HepG2 (cell line): ENCODE measurements at regions not wholly inside any gene's neighbourhood (a gene's known extent, or its start where the extent isn't known, plus 50 kb on each side); places are given as distances from the start of the nearest gene placed in this dataset.

Experiments used
- ATAC-seq: fragments of 200-7000 bp; cut with Tn5 transposase; 3 replicates; pipeline ENCODE4 v1.9.1; 2020; ENCODE audit warnings: mild to moderate bottlenecking, moderate library complexity
- BruUV-seq: library from RNA; stranded (reverse); fragments of 400-500 nt; replicated peaks from 2 replicates; lab custom pipeline; 2021; lab: Mats Ljungman, UMichigan
- CTCF ChIA-PET: fragments of 300-600 bp; formaldehyde crosslinking; extraction: SDS; loops from one replicate; lab custom pipeline; 2021; ENCODE audit warnings: low total read pairs, inconsistent platforms, low intra/inter-chr PET ratio; lab: Yijun Ruan, JAX
- POLR2A ChIA-PET: fragments of 350-600 bp; sonication (Branson Sonifier 250); formaldehyde crosslinking; loops from one replicate; lab custom pipeline; 2020; ENCODE audit warnings: antibody characterized with exemption, inconsistent platforms; lab: Yijun Ruan, JAX
- DNase-seq: peaks from one replicate; pipeline ENCODE4 v3.0.0-alpha.2; 2015; ENCODE audit warnings: low spot score
- FAIRE-seq: peaks from 3 replicates; lab custom pipeline; 2011; peaks lifted over from hg19 to GRCh38; lab: Jason Lieb, UNC
- H2AFZ ChIP-seq: one replicate; pipeline ENCODE4 v1.6.1; 2011; ENCODE audit warnings: low read length, inconsistent platforms
- H3K27ac ChIP-seq: fragments of 300-600 bp; 3 replicates; pipeline ENCODE4 v1.8.0; 2011; ENCODE audit warnings: mixed run types, mild to moderate bottlenecking, mixed read lengths, low read length, inconsistent platforms; ENCODE audit not compliant: insufficient read depth; ENCODE audit errors: extremely low read length
- H3K27me3 ChIP-seq, 2 experiments: fragments of 200-600 bp in 1 of 2; 2 replicates in 1 of 2; 3 replicates in 1 of 2; pipeline versions ENCODE4 v1.6.0 to v1.8.0; 2011; ENCODE audit warnings: low read length in 2 of 2, mild to moderate bottlenecking in 2 of 2, moderate library complexity in 2 of 2, inconsistent platforms in 1 of 2; ENCODE audit not compliant: insufficient read depth in 2 of 2, control insufficient read depth in 1 of 2
- H3K36me3 ChIP-seq, 2 experiments: fragments of 200-600 bp in 1 of 2; replicated peaks in 1 of 2; 2 replicates in 1 of 2; 3 replicates in 1 of 2; pipeline versions ENCODE4 v1.5.1 to v1.8.0; 2011; ENCODE audit warnings: low read length in 2 of 2, inconsistent platforms in 1 of 2; ENCODE audit not compliant: insufficient read depth in 2 of 2, control insufficient read depth in 1 of 2
- H3K4me1 ChIP-seq: 2 replicates; pipeline ENCODE4 v1.5.1; 2012; ENCODE audit warnings: low read length, inconsistent platforms; ENCODE audit not compliant: insufficient read depth
- H3K4me2 ChIP-seq: 2 replicates; pipeline ENCODE4 v1.6.0; 2011; ENCODE audit warnings: low read depth, low read length, inconsistent platforms
- H3K4me3 ChIP-seq, 3 experiments: fragments of 200-600 bp in 1 of 3; sonication (generic), shearing (Covaris generic) in 1 of 3; replicated peaks in 1 of 3; 2 replicates each; pipeline ENCODE4 v1.5.1; 2011 to 2016; ENCODE audit warnings: low read length in 3 of 3, inconsistent platforms in 2 of 3, low read depth in 2 of 3, mild to moderate bottlenecking in 2 of 3, control low read depth in 1 of 3, mixed read lengths in 1 of 3; ENCODE audit not compliant: insufficient read depth in 1 of 3
- H3K79me2 ChIP-seq: one replicate; pipeline ENCODE4 v1.6.1; 2011; ENCODE audit warnings: low read length, inconsistent platforms; ENCODE audit not compliant: insufficient read depth
- H3K9ac ChIP-seq: 2 replicates; pipeline ENCODE4 v1.6.0; 2011; ENCODE audit warnings: mild to moderate bottlenecking, low read depth, low read length, inconsistent platforms; ENCODE audit not compliant: insufficient read depth
- H3K9me3 ChIP-seq: 2 replicates; pipeline ENCODE4 v1.5.1; 2012; ENCODE audit warnings: mild to moderate bottlenecking, low read length
- H4K20me1 ChIP-seq: 2 replicates; pipeline ENCODE4 v1.6.0; 2011; ENCODE audit warnings: inconsistent platforms, mild to moderate bottlenecking, low read length, moderate library complexity; ENCODE audit not compliant: insufficient read depth
- GZF1 ChIP-seq: sonication (generic); formaldehyde crosslinking; IDR thresholded peaks from 2 replicates; pipeline ENCODE4 v1.5.1; 2020; ENCODE audit warnings: mild to moderate bottlenecking, missing genetic modification reagents
- HNF4A ChIP-seq: sonication (generic); formaldehyde crosslinking; IDR thresholded peaks from 2 replicates; pipeline ENCODE4 v1.4.0; 2020; ENCODE audit warnings: missing genetic modification reagents
- ZNF33A ChIP-seq: sonication (generic); formaldehyde crosslinking; IDR thresholded peaks from 2 replicates; pipeline ENCODE4 v1.5.1; 2020; ENCODE audit warnings: missing genetic modification reagents, mild to moderate bottlenecking, moderate library complexity, borderline replicate concordance
- ZNF782 ChIP-seq: sonication (generic); formaldehyde crosslinking; IDR thresholded peaks from 2 replicates; pipeline ENCODE4 v1.4.0; 2020; ENCODE audit warnings: missing genetic modification reagents, mild to moderate bottlenecking, borderline replicate concordance
- WGBS: methylation state at CpG from one replicate; pipeline ENCODE4 v1.1.6; 2017; ENCODE audit warnings: low lambda C conversion rate; 5-methylcytosine and 5-hydroxymethylcytosine counted together
- in situ Hi-C: cut with HindIII; loops from 2 replicates; pipeline ENCODE4 v1.10.0; 2017; ENCODE audit warnings: low pct_unique_long_range_greater_than_20kb; ENCODE audit not compliant: extremely low pct_ligation_motif_present
- intact Hi-C: fragments of 100-400 bp; cut with micrococcal nuclease; formaldehyde crosslinking; loops from one replicate; pipeline ENCODE4 v1.10.0; 2022; ENCODE audit not compliant: unreplicated experiment
- TF ChIP-seq, protein P1 (sequence below): sonication (generic); formaldehyde crosslinking; IDR thresholded peaks from 2 replicates; pipeline ENCODE4 v1.4.0; 2020; ENCODE audit warnings: missing genetic modification reagents, borderline replicate concordance
- TF ChIP-seq, protein P2 (sequence below): IDR thresholded peaks from 2 replicates; pipeline ENCODE4 v1.6.1; 2016; ENCODE audit warnings: low read depth, missing genetic modification reagents, missing compliant biosample characterization
- TF ChIP-seq, protein P3 (sequence below): sonication (generic); formaldehyde crosslinking; IDR thresholded peaks from 2 replicates; pipeline ENCODE4 v1.5.0; 2020; ENCODE audit warnings: mild to moderate bottlenecking, missing genetic modification reagents, borderline replicate concordance

DNA sequence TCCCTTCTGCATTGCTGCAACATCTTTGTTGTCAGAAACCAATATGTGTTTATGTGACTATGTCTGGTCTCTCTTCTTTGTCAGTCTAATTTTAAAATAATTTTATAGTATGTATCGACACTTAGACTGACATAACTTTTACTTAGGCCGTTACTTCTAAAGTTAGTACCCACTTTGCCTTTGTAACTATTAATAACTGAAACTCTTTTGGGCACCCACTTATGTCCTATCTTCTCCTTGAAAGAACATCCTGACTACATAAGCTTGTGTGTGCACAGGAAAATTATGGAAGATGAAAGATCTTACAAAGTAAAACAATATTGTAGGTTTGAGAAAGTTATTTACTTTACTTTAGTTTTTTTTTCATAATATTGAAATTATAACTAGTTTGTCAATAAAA lies 230.4 kb upstream of the CCDC179 start:
- no TSS peak for BruUV-seq
- Histone ChIP-seq H2AFZ (no peak overlapping the region), H4K20me1 (no peaks in the 10 kb centered on the region), H3K9me3 (no peaks in the 10 kb centered on the region), H3K36me3 (no peaks in the 10 kb centered on the region), H3K4me1 (no peaks in the 10 kb centered on the region), H3K27me3 (no peaks in the 10 kb centered on the region), H3K4me2 (no peak overlapping the region), H3K27ac (no peak overlapping the region), H3K4me3 (no peak overlapping the region), H3K9ac (no peak overlapping the region), H3K79me2 (no peaks in the 10 kb centered on the region)
- TF ChIP-seq HNF4A (CRISPR knock-in tag) (no peak), ZNF33A (no peak), GZF1 (CRISPR knock-in tag) (no peak), ZNF782 (CRISPR knock-in tag) (no peak)
- TF ChIP-seq, protein P1, sequence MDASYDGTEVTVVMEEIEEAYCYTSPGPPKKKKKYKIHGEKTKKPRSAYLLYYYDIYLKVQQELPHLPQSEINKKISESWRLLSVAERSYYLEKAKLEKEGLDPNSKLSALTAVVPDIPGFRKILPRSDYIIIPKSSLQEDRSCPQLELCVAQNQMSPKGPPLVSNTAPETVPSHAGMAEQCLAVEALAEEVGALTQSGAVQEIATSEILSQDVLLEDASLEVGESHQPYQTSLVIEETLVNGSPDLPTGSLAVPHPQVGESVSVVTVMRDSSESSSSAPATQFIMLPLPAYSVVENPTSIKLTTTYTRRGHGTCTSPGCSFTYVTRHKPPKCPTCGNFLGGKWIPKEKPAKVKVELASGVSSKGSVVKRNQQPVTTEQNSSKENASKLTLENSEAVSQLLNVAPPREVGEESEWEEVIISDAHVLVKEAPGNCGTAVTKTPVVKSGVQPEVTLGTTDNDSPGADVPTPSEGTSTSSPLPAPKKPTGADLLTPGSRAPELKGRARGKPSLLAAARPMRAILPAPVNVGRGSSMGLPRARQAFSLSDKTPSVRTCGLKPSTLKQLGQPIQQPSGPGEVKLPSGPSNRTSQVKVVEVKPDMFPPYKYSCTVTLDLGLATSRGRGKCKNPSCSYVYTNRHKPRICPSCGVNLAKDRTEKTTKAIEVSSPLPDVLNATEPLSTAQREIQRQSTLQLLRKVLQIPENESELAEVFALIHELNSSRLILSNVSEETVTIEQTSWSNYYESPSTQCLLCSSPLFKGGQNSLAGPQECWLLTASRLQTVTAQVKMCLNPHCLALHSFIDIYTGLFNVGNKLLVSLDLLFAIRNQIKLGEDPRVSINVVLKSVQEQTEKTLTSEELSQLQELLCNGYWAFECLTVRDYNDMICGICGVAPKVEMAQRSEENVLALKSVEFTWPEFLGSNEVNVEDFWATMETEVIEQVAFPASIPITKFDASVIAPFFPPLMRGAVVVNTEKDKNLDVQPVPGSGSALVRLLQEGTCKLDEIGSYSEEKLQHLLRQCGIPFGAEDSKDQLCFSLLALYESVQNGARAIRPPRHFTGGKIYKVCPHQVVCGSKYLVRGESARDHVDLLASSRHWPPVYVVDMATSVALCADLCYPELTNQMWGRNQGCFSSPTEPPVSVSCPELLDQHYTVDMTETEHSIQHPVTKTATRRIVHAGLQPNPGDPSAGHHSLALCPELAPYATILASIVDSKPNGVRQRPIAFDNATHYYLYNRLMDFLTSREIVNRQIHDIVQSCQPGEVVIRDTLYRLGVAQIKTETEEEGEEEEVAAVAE (CRISPR knock-in tag), result no peak
- TF ChIP-seq, protein P2, sequence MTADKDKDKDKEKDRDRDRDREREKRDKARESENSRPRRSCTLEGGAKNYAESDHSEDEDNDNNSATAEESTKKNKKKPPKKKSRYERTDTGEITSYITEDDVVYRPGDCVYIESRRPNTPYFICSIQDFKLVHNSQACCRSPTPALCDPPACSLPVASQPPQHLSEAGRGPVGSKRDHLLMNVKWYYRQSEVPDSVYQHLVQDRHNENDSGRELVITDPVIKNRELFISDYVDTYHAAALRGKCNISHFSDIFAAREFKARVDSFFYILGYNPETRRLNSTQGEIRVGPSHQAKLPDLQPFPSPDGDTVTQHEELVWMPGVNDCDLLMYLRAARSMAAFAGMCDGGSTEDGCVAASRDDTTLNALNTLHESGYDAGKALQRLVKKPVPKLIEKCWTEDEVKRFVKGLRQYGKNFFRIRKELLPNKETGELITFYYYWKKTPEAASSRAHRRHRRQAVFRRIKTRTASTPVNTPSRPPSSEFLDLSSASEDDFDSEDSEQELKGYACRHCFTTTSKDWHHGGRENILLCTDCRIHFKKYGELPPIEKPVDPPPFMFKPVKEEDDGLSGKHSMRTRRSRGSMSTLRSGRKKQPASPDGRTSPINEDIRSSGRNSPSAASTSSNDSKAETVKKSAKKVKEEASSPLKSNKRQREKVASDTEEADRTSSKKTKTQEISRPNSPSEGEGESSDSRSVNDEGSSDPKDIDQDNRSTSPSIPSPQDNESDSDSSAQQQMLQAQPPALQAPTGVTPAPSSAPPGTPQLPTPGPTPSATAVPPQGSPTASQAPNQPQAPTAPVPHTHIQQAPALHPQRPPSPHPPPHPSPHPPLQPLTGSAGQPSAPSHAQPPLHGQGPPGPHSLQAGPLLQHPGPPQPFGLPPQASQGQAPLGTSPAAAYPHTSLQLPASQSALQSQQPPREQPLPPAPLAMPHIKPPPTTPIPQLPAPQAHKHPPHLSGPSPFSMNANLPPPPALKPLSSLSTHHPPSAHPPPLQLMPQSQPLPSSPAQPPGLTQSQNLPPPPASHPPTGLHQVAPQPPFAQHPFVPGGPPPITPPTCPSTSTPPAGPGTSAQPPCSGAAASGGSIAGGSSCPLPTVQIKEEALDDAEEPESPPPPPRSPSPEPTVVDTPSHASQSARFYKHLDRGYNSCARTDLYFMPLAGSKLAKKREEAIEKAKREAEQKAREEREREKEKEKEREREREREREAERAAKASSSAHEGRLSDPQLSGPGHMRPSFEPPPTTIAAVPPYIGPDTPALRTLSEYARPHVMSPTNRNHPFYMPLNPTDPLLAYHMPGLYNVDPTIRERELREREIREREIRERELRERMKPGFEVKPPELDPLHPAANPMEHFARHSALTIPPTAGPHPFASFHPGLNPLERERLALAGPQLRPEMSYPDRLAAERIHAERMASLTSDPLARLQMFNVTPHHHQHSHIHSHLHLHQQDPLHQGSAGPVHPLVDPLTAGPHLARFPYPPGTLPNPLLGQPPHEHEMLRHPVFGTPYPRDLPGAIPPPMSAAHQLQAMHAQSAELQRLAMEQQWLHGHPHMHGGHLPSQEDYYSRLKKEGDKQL (CRISPR knock-in tag), result no peak
- TF ChIP-seq, protein P3, sequence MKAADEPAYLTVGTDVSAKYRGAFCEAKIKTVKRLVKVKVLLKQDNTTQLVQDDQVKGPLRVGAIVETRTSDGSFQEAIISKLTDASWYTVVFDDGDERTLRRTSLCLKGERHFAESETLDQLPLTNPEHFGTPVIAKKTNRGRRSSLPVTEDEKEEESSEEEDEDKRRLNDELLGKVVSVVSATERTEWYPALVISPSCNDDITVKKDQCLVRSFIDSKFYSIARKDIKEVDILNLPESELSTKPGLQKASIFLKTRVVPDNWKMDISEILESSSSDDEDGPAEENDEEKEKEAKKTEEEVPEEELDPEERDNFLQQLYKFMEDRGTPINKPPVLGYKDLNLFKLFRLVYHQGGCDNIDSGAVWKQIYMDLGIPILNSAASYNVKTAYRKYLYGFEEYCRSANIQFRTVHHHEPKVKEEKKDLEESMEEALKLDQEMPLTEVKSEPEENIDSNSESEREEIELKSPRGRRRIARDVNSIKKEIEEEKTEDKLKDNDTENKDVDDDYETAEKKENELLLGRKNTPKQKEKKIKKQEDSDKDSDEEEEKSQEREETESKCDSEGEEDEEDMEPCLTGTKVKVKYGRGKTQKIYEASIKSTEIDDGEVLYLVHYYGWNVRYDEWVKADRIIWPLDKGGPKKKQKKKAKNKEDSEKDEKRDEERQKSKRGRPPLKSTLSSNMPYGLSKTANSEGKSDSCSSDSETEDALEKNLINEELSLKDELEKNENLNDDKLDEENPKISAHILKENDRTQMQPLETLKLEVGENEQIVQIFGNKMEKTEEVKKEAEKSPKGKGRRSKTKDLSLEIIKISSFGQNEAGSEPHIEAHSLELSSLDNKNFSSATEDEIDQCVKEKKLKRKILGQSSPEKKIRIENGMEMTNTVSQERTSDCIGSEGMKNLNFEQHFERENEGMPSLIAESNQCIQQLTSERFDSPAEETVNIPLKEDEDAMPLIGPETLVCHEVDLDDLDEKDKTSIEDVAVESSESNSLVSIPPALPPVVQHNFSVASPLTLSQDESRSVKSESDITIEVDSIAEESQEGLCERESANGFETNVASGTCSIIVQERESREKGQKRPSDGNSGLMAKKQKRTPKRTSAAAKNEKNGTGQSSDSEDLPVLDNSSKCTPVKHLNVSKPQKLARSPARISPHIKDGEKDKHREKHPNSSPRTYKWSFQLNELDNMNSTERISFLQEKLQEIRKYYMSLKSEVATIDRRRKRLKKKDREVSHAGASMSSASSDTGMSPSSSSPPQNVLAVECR (CRISPR knock-in tag), result no peak
- DNase-seq (no peak), ATAC-seq (no peak), FAIRE-seq (no peak)
- WGBS, result 0% methylated on average over 2 of the region's 2 CpGs
- intact Hi-C loops, result no loop called here
- POLR2A ChIA-PET, result no interaction called here
- in situ Hi-C loops, result no loop called here
- CTCF ChIA-PET, result no interaction called here
